CD14-positive monocyte (primary cell): ENCODE measurements at regions not wholly inside any gene's neighbourhood (a gene's known extent, or its start where the extent isn't known, plus 50 kb on each side); places are given as distances from the start of the nearest gene placed in this dataset.

Experiments used
- DNase-seq, 3 donors: peaks; one replicate each; pipeline ENCODE4 v3.0.0-alpha.2; 2011 to 2022
- H2AFZ ChIP-seq: 2 replicates; pipeline ENCODE4 v1.6.0; 2012; ENCODE audit warnings: mild to moderate bottlenecking, low read depth, low read length, inconsistent platforms; ENCODE audit not compliant: insufficient read depth, poor library complexity, severe bottlenecking
- H3K27ac ChIP-seq, 2 donors: 1 replicate in 1 of 2; 2 replicates in 1 of 2; pipeline ENCODE4 v1.5.1; 2012 to 2013; ENCODE audit warnings: low read length in 2 of 2, control low read depth in 1 of 2, inconsistent platforms in 1 of 2, low read depth in 1 of 2, mild to moderate bottlenecking in 1 of 2
- H3K27me3 ChIP-seq, 2 donors: one replicate each; pipeline versions ENCODE4 v1.6.0 to v1.6.1; 2011 to 2013; ENCODE audit warnings: low read length in 2 of 2; ENCODE audit not compliant: control insufficient read depth in 2 of 2, insufficient read depth in 2 of 2
- H3K36me3 ChIP-seq, 2 donors: replicated peaks in 1 of 2; 1 replicate in 1 of 2; 2 replicates in 1 of 2; pipeline versions ENCODE4 v1.5.1 to v1.6.1; 2012 to 2013; ENCODE audit warnings: low read length in 2 of 2, control low read depth in 1 of 2, inconsistent platforms in 1 of 2, mild to moderate bottlenecking in 1 of 2; ENCODE audit not compliant: insufficient read depth in 2 of 2, control insufficient read depth in 1 of 2
- H3K4me1 ChIP-seq, 2 donors: 1 replicate in 1 of 2; 2 replicates in 1 of 2; pipeline versions ENCODE4 v1.5.1 to v1.6.1; 2012 to 2013; ENCODE audit warnings: low read length in 2 of 2, control low read depth in 1 of 2, inconsistent platforms in 1 of 2, mild to moderate bottlenecking in 1 of 2, moderate library complexity in 1 of 2; ENCODE audit not compliant: insufficient read depth in 2 of 2, control insufficient read depth in 1 of 2
- H3K4me2 ChIP-seq: replicated peaks from 2 replicates; pipeline ENCODE3; 2012; ENCODE audit warnings: low read length, moderate library complexity, mild to moderate bottlenecking; ENCODE audit not compliant: poor library complexity, severe bottlenecking; ENCODE audit errors: extremely low read depth
- H3K4me3 ChIP-seq, 3 experiments: fragments of 200-600 bp in 1 of 3; sonication (generic) in 1 of 3; replicated peaks in 1 of 3; 1 replicate in 2 of 3; 2 replicates in 1 of 3; pipeline ENCODE4 v1.5.1; 2011 to 2013; ENCODE audit warnings: low read length in 3 of 3, mild to moderate bottlenecking in 3 of 3, control low read depth in 2 of 3, low read depth in 2 of 3, inconsistent platforms in 1 of 3, moderate library complexity in 1 of 3
- H3K79me2 ChIP-seq: 2 replicates; pipeline ENCODE4 v1.6.0; 2012; ENCODE audit warnings: mild to moderate bottlenecking, control low read depth, inconsistent platforms, low read length, moderate library complexity; ENCODE audit not compliant: insufficient read depth
- H3K9ac ChIP-seq: 2 replicates; pipeline ENCODE4 v1.6.0; 2017; ENCODE audit warnings: low read length, mild to moderate bottlenecking; ENCODE audit not compliant: insufficient read depth, poor library complexity, severe bottlenecking
- H3K9me3 ChIP-seq, 2 donors: replicated peaks in 1 of 2; 1 replicate in 1 of 2; 2 replicates in 1 of 2; pipeline versions ENCODE4 v1.5.1 to v1.6.1; 2012 to 2013; ENCODE audit warnings: low read length in 2 of 2, control low read depth in 1 of 2; ENCODE audit not compliant: control insufficient read depth in 1 of 2, insufficient read depth in 1 of 2
- H4K20me1 ChIP-seq: 2 replicates; pipeline ENCODE4 v1.6.0; 2012; ENCODE audit warnings: mild to moderate bottlenecking, low read length, control low read depth, moderate library complexity; ENCODE audit not compliant: insufficient read depth
- H3K27ac Mint-ChIP-seq, 7 donors: one replicate each; pipeline ENCODE4 v1.8.0; 2020; ENCODE audit warnings: mild to moderate bottlenecking in 7 of 7, mixed read lengths in 7 of 7, moderate library complexity in 6 of 7, inconsistent platforms in 2 of 7
- H3K27me3 Mint-ChIP-seq, 3 donors: one replicate each; pipeline ENCODE4 v1.8.0; 2021 to 2022; ENCODE audit warnings: low read depth in 3 of 3, mild to moderate bottlenecking in 3 of 3, mixed read lengths in 3 of 3, moderate library complexity in 3 of 3, inconsistent platforms in 1 of 3
- H3K36me3 Mint-ChIP-seq, 2 donors: one replicate each; pipeline ENCODE4 v1.8.0; 2020; ENCODE audit warnings: mixed read lengths in 2 of 2, inconsistent platforms in 1 of 2, mild to moderate bottlenecking in 1 of 2
- H3K4me1 Mint-ChIP-seq: one replicate; pipeline ENCODE4 v1.8.0; 2020; ENCODE audit warnings: mild to moderate bottlenecking, mixed read lengths
- H3K4me3 Mint-ChIP-seq, 2 donors: one replicate each; pipeline ENCODE4 v1.8.0; 2020; ENCODE audit warnings: mild to moderate bottlenecking in 2 of 2, mixed read lengths in 2 of 2, moderate library complexity in 1 of 2
- H3K9me3 Mint-ChIP-seq, 7 donors: one replicate each; pipeline ENCODE4 v1.8.0; 2020 to 2022; ENCODE audit warnings: mixed read lengths in 7 of 7, mild to moderate bottlenecking in 6 of 7, moderate library complexity in 6 of 7, inconsistent platforms in 2 of 7
- CTCF ChIP-seq: fragments of 200-600 bp; IDR thresholded peaks from one replicate; pipeline ENCODE4 v1.8.0; 2022; ENCODE audit warnings: antibody characterized with exemption, mild to moderate bottlenecking
- WGBS: methylation state at CpG from one replicate; pipeline ENCODE4 v1.1.5; 2013; ENCODE audit warnings: missing lambda C conversion rate; ENCODE audit not compliant: insufficient coverage; 5-methylcytosine and 5-hydroxymethylcytosine counted together
- intact Hi-C, 2 donors: fragments of 100-400 bp; cut with micrococcal nuclease; formaldehyde crosslinking; loops; one replicate each; pipeline versions ENCODE4 v1.15.0 to v1.15.1; 2023

- Histone ChIP-seq H3K4me1 (no peaks in the 10 kb centered on the region), H3K4me3 (no peak overlapping the region), H2AFZ (no peak overlapping the region), H3K36me3 (no peaks in the 10 kb centered on the region), H4K20me1 (no peaks in the 10 kb centered on the region), H3K79me2 (no peaks in the 10 kb centered on the region), H3K4me2 (no peak overlapping the region), H3K9ac (no peak overlapping the region), H3K9me3 (no peaks in the 10 kb centered on the region), H3K27ac (no peak overlapping the region), H3K27me3 (no peaks in the 10 kb centered on the region)
- no peak overlapping the region for H3K27ac Mint-ChIP-seq
- intact Hi-C loops = no loop called here
- no peak overlapping the region for H3K4me3 Mint-ChIP-seq
- DNase-seq = no peak
- H3K4me1 Mint-ChIP-seq = no peaks in the 10 kb centered on the region
- peaks cover 0 to 4% (median 0%) of the 10 kb centered on the region in 7 donors for H3K9me3 Mint-ChIP-seq
- no peak for TF ChIP-seq CTCF
- no peaks in the 10 kb centered on the region for H3K36me3 Mint-ChIP-seq
- WGBS = 77% methylated on average over 1 of the region's 1 CpG
- H3K27me3 Mint-ChIP-seq = no peaks in the 10 kb centered on the region
These were observed 248.5 kb upstream of the LMO3 start for GRCh38 chr12:16854465-16854864.

- no peak overlapping the region for H3K4me3 Mint-ChIP-seq
- H3K9me3 Mint-ChIP-seq = peaks cover 0 to 7% (median 3%) of the 10 kb centered on the region in 7 donors
- Histone ChIP-seq H3K4me3 (no peak overlapping the region), H3K4me1 (no peaks in the 10 kb centered on the region), H3K27ac (no peak overlapping the region), H4K20me1 (no peaks in the 10 kb centered on the region), H3K4me2 (no peak overlapping the region), H3K79me2 (no peaks in the 10 kb centered on the region), H3K27me3 (no peaks in the 10 kb centered on the region), H3K36me3 (no peaks in the 10 kb centered on the region), H2AFZ (no peak overlapping the region), H3K9ac (no peak overlapping the region), H3K9me3 (no peaks in the 10 kb centered on the region)
- intact Hi-C loops = no loop called here
- H3K27ac Mint-ChIP-seq = no peak overlapping the region
- no CpG with 5 or more reads among the region's 2 CpGs for WGBS
- no peak for TF ChIP-seq CTCF
- no peak for DNase-seq
- H3K4me1 Mint-ChIP-seq = no peaks in the 10 kb centered on the region
- no peaks in the 10 kb centered on the region for H3K27me3 Mint-ChIP-seq
- no peaks in the 10 kb centered on the region for H3K36me3 Mint-ChIP-seq
These were observed 243.5 kb upstream of the LMO3 start for GRCh38 chr12:16849473-16849872.
